ENCODE measurements at regions not wholly inside any gene's neighbourhood (a gene's known extent, or its start where the extent isn't known, plus 50 kb on each side); places are given as distances from the start of the nearest gene placed in this dataset.

DNA sequence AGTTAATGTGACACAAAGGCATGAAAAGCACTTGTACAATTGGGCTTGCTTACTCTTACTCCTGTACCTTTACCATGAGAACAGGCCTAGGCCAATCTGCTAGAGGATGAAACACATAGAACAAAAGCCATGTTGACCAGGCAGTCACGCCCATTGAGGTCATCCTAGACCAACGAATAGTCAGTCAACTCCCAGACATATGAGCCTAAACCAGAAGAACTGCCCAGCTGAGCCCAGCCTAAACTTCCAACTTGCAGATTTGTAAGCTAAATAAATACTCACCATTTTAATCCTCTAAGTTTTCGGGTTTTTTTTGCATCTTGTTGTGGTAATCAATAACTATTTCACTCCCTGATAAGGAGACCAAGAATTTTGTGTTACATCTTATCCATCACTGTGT, 164.8 kb upstream of the ADRA1B start:
- dilution Hi-C loops (cut with MboI; ENCODE audit: extremely low pct_ligation_motif_present, low sequenced_read_pairs) (no loop called here), intact Hi-C loops (cut with micrococcal nuclease) (no loop called here)
- H3K9me3 ChIP-seq (replicated peaks; ENCODE audit: control insufficient read depth, insufficient read depth, low read length): no peaks in the 10 kb centered on the region
- H3K9me1 ChIP-seq (replicated peaks; ENCODE audit: control insufficient read depth, extremely low read depth, insufficient read depth, low read length): no peaks in the 10 kb centered on the region
- no peaks in the 10 kb centered on the region for H3K4me1 ChIP-seq (ENCODE audit: control insufficient read depth, extremely low read depth, insufficient read depth, low read length)
- DNase-seq (ENCODE audit: low read depth, low spot score) (no peak), FAIRE-seq (no peak)
- BruUV-seq (replicated peaks): no TSS peak
- H3K4me3 ChIP-seq (replicated peaks in 1 of 3; ENCODE audit: insufficient read depth in 1 of 3, low read depth in 1 of 3, low read length in 3 of 3): no peak overlapping the region
- CTCF ChIA-PET: no interaction called here
- no peaks in the 10 kb centered on the region for H3K27me3 ChIP-seq (ENCODE audit: control insufficient read depth in 2 of 2, insufficient read depth in 2 of 2, low read length in 2 of 2)
- H3K9ac ChIP-seq (replicated peaks; ENCODE audit: extremely low read depth, insufficient read depth, low read length): no peak overlapping the region
- no peaks in the 10 kb centered on the region for H3K36me3 ChIP-seq (ENCODE audit: control insufficient read depth in 2 of 2, extremely low read depth in 1 of 2, insufficient read depth in 2 of 2, low read length in 2 of 2)
- H3K27ac ChIP-seq (ENCODE audit: insufficient read depth, low read depth, low read length): no peak overlapping the region
- no peaks in the 10 kb centered on the region for H3K79me2 ChIP-seq (ENCODE audit: control insufficient read depth, insufficient read depth, low read length)
- TF ChIP-seq, protein P1, sequence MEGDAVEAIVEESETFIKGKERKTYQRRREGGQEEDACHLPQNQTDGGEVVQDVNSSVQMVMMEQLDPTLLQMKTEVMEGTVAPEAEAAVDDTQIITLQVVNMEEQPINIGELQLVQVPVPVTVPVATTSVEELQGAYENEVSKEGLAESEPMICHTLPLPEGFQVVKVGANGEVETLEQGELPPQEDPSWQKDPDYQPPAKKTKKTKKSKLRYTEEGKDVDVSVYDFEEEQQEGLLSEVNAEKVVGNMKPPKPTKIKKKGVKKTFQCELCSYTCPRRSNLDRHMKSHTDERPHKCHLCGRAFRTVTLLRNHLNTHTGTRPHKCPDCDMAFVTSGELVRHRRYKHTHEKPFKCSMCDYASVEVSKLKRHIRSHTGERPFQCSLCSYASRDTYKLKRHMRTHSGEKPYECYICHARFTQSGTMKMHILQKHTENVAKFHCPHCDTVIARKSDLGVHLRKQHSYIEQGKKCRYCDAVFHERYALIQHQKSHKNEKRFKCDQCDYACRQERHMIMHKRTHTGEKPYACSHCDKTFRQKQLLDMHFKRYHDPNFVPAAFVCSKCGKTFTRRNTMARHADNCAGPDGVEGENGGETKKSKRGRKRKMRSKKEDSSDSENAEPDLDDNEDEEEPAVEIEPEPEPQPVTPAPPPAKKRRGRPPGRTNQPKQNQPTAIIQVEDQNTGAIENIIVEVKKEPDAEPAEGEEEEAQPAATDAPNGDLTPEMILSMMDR (IDR thresholded peaks at IDR 0.05; ENCODE audit: extremely low read depth in 1 of 2, insufficient read depth in 1 of 2, low read depth in 1 of 2, low read length in 2 of 2): no peak
- TF ChIP-seq POLR2AphosphoS5 (IDR thresholded peaks at IDR 0.05; ENCODE audit: insufficient read depth, low read depth, low read length) (no peak), POLR2A (IDR thresholded peaks at IDR 0.05; ENCODE audit: low read depth, low read length) (no peak), MYC (IDR thresholded peaks at IDR 0.05; ENCODE audit: low read depth, low read length) (no peak), FOS (IDR thresholded peaks at IDR 0.05; ENCODE audit: borderline replicate concordance, insufficient read depth, low read length) (no peak), GATA2 (IDR thresholded peaks at IDR 0.05; ENCODE audit: insufficient read depth, insufficient read length, low read depth, low read length) (no peak), JUN (IDR thresholded peaks at IDR 0.05; ENCODE audit: borderline replicate concordance, insufficient read depth, insufficient read length, low read depth) (no peak), EZH2 (IDR thresholded peaks at IDR 0.05; ENCODE audit: borderline replicate concordance, low read depth, low read length, severe bottlenecking) (no peak)
- TF ChIP-seq, protein P2, sequence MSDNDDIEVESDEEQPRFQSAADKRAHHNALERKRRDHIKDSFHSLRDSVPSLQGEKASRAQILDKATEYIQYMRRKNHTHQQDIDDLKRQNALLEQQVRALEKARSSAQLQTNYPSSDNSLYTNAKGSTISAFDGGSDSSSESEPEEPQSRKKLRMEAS (IDR thresholded peaks at IDR 0.05; ENCODE audit: insufficient read depth, insufficient read length): no peak
- POLR2A ChIA-PET: no interaction called here
- no peak overlapping the region for H3K4me2 ChIP-seq (ENCODE audit: insufficient read depth, low read length)
- H2AFZ ChIP-seq (ENCODE audit: low read depth, low read length): no peak overlapping the region
- H4K20me1 ChIP-seq (replicated peaks; ENCODE audit: control insufficient read depth, extremely low read depth, insufficient read depth, low read length): no peaks in the 10 kb centered on the region
